GM18868 (cell line): ENCODE measurements at regions not wholly inside any gene's neighbourhood (a gene's known extent, or its start where the extent isn't known, plus 50 kb on each side); places are given as distances from the start of the nearest gene placed in this dataset.

Experiments used
- ATAC-seq: cut with Tn5 transposase; IDR thresholded peaks from one replicate; pipeline ENCODE4 v1.9.1; 2021; ENCODE audit warnings: mild to moderate bottlenecking, moderate library complexity; ENCODE audit not compliant: unreplicated experiment

DNA sequence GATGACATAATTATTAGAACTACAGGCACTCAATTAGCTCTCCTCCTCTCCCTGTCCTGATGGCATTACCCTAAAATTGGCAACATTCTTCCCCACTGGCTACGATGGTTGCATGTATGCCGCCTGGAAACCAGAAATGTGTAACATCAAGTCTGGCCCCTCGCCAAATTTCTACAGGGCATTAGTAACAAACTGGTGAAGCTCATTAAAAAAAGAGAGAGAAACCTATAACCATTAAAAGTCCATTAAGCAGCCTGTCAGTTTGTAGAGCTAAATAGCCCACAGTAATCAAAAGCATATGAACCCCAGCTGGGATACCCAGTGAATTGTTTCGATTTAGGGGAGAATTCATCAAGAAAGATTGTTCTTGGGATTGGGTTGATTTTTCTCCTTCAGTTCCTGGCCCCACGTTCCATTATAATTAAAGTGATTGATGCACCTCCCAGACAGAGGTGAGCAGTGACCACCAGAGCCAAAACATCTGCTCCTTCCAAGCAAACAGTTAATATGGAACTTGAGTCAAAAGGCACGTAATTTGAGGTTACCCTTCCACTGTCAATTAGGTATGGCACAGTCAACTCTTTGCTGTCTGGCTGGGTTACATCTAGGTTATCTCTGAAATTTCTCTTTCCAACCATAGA, 208.6 kb downstream of the C1D start:
- no peak for ATAC-seq

DNA sequence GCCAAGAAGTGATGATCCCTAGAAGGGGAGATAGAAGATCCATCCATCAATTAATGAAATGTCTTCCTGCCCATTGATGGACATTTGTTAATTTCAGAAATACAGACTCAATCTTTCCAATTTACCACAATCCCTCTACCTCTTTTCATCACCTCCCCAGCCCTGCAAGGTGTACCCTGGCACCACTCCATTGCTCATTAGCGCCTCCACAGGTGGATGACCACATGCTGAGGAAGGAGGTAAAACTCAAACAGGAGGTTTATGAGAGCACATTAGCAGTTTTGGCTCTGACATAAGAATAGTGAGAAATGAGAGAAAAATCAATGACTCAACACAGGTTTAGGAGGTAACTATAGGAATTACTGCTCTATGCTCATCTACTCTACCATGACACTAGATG, 208.0 kb downstream of the C1D start:
- no peak for ATAC-seq

DNA sequence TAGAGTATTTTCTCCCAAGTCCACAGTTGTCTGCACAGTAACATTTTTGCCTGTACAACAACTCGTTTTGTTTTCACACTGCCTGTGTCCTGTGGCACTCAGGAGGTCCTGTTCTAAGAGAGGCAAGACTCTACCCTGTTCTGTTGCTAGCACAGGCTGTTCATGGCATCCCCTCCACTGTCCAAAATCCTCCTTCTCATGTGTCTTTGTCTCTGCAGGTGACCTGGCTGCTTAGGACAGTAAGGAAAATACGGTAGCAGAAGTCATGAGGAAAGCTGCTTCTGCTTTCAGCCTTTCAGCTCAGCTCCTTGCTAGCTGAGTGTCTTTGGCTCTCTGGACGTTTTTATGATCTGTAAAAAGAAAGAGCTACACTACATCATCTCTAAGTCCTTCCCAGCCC, 205.9 kb downstream of the C1D start:
- no peak for ATAC-seq

DNA sequence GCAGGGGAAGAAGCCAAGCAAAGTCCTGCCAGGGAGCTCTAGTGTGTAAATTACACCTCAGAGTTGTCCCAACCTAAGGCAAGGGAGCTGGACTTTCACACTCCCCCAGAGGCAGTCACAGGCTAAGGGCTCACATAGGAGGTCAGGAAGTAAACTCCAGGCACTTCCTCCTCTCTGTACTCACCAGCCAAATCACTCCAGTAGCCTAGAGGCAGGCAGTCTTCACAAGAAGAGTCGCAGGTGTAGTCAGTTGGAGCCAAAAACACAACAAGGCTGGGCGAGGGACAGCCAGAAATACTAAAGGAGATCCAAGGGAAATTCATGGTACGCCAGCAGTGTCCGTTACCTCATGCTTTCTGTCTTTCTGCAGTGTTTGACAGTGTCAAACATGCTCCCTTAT, 205.0 kb downstream of the C1D start:
- ATAC-seq = no peak

DNA sequence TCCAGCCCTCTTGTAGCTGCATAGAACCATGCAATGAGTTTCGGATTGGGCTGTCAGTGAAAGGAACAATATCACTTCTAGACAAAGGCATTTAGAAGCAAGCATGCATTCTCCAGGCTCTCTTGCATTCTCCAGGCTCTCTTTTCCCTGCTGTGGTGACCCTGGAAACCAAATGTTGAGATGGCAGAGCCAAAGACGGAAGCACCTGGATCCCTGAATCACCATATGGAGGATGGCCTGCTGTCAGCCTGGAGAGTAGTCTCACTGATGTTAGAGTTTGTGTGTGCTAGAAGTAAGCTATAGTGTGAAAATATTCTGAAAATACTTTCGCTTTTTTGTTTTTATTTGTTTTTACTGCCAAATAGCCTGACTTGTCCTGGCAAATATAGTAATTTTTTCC, 203.9 kb downstream of the C1D start:
- no peak for ATAC-seq

DNA sequence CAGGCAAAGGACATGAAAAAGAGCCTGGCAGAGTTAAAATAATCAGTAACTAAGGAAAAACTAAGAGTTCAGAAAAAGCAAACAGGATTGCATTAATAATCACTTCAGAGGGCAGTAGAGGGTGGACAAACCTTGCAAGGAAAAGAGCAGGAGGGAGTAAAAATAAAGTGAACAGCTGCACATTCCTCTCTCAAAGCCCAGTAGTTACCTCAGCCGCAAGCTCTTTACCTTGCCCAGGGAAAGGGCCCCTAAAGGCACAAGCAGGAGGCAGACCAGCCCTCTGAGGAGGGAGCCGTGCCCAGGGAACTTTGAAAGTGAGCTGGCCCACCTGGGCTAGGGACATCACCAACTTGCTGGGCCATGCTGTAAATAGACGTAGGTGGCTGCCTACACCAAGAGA, 196.9 kb downstream of the C1D start:
- no peak for ATAC-seq

DNA sequence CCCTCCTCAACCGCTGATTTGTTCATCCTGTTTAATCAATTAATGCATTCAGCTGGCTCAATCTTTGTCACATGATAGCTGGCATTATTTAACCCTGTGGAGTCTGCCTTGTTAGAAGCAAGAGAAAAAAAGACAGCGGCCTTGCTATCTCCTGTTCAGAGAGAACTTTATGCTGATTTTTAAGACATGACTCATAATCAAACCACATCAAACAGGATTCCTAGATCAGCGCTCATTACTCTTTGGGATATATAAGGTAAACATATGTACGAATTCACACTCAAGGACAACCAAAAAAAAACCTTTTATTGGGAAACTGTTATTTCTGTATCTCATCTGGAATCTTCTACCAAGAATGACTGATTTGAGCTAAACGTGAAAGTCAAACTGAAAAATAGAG, 195.1 kb downstream of the C1D start:
- no peak for ATAC-seq

DNA sequence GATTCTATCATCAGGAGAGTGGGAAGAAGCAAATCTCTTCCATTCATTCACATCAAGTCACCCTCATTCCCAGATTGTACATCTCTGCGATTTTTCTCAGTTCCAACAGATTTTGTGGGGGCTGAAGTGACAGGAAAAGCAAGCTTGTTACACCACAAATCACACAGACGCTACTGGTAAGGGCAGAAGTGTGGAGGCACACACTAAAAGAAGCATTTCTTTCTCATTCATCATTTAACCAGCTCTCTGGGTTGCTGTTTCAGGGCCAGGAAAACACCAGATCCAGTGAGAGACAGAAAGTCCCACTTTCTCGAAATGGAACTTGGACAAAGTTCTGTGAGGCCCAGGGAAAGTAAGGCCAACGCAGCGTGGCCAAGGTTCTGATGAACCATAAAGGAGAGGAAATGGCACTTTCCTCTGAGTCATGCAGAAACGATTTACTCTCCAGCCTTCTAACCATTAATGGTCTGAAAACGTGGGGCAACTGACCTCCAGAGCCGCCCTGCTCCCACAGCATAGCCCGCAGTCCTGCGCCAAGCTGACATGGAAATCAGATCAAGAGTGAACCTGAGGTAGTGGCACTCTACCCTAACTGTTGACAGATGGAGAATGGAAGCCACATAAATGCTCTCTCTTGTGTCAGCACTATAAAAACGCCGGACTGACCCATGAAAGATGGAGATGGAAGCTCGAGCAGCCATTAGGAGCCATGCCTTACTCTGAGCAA, 191.0 kb downstream of the C1D start:
- ATAC-seq = no peak

DNA sequence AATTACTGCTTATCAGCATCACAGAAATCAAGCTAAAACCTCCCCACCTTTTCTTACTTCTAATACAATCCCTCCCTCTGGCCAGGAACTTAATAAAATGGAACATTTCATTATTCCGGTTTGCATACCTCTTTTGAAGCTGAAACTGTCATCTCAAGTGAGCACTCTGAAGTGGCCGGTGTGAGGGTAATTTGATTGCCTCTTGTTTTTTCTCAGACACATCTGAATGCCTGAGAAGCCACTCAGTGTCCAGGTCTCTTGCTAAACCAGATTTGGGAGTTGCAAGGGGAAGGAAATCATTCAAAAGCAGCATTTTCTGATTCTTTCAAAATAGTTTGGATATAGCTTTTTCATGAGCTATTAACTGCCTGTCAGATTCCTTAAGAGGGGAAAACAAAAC, 190.3 kb downstream of the C1D start:
- no peak for ATAC-seq

DNA sequence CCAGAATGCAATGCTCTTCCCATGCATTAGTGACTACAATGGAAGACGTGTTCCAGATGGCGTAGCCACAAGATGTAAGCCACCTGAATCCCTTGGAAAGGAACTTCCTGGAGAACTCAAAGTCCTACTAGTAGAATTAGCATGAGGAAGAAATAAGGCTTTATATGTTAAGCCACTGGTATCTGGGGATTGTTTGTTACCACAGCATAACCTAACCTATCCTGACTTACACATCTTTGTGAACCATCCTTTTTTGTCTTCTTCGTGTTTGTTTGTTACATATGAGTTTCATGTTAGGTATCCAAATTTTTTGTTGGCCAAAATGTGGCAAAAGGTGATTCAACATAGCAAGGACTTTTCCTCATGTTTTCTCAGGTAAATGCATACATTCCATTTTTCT, 188.9 kb downstream of the C1D start:
- no peak for ATAC-seq

DNA sequence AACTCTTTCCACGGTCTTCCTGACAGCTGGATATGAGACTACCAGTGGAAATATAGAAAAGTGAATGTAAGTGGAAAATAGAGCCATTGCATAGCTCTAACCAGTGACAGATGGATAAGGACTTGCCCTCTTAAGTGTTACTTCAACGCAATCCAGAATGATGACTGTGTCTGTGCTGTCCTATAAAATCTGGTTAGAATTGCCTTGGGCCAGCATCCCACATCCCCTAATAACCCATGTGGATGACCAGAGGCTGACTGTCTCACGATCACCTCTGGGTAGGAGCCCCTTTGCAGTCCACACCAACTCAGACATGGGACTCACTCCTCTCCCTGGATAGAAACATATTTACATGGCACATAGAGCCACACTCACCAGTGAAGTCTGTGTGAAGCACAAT, 186.6 kb downstream of the C1D start:
- ATAC-seq = no peak

DNA sequence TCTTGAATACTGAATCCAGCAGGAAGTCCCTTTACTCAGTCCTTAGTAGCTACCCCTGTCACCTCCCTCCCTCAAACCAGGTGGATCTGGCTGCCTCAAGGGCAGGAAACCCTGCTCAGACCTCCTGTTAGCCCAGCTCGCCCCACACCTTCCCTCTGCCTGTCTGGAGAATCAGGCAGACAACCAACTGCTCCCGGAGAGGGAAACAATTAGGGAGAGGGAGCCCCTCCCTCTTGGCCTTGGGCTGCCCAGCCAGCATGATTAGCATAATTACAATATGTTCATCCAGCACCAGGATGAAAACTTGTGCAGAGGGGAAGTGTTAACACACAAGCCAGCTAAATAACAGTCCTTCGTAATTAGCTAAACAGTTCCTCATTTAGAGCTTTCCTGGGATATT, 185.5 kb downstream of the C1D start:
- no peak for ATAC-seq

DNA sequence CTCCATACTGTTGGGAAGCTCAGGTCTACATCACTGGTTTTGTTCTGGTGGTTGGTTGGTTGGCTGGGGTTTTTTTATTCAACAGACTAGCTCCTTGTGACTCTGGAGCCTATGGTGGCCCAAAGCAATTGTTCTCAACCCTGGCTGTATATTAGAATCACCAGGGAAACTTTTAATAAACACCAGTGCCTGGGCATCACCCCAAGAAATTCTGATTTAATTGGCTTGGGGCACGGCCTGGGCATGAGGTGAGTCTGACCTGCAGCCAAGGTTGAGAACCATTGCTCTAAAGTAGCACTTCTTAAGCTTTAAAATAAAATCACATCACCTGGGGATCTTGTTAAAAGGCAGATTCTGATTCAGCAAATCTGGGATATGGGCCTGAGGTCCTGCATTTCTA, 184.1 kb downstream of the C1D start:
- no peak for ATAC-seq

DNA sequence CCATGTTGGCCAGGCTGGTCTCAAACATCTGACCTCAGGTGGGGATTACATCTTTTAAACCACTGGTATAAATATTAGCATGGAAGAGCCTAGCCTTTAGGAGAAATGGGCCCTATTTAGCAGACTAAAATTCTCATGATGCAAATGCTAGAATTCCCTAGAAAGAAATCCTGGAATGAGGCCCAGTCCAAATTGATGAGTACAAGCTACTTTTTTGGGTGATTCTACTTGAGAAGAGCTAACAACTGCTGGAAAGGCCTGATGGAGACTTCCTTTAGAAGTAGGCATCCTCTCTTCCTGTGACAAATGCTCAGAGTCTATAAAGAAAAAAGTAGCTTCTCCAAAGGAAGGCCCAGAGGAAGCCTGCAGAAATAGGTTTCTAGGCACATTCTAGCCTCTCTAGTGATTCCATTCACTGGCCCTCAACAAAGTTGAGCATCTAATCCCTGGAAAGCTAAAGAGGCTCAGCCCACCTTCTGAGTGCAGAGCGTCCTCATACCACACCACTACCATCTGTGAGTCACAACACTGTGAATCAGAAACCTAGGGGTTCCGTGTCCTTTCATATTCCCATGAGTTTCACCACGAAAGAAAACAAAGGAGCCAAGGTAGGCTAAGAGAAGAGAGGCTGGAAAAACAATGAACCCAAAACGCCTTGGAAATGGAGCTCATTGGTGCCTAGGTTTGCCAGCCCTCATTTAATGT, 183.1 kb downstream of the C1D start:
- ATAC-seq = no peak

DNA sequence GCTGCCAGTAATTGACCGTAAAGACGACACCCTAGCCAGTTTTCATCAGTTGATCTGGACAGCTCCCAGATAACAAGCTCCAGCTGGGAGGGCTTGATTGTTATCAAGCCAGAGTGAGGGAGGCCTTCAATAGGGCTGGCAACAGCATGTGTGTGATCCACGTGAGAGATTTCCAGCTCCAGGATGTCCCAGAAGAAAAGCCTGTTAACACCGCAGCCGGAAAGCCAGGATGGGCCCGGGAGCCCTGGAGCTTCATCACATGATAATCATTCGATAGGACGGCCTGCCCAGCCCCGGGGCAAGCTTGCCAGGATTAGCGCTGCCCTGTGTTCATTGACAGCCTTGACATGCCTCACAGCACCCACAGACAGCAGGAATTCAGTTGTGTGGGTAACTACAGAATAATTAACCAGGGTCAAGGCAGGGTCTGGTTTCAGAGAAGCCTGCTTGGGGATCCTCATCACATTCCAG, 182.5 kb downstream of the C1D start:
- ATAC-seq = no peak

DNA sequence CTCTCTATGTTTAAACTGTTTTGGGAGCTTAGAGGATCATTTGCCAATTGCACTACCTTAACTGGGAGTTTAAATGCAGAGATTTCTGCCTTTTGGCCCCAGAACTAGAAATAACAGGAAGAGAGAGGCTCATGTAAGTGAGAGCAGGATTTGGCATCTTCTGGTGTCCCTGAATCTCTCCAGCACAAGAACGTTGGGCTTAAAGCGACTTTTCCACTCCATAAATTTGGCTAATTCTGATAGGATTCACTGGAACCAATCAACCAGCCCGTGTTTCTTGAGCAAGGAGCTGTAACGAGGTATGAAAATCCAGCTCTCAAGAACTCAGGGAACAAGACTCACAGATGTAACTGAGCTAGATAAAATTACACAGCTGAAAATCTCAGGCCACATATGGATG, 181.0 kb downstream of the C1D start:
- no peak for ATAC-seq

DNA sequence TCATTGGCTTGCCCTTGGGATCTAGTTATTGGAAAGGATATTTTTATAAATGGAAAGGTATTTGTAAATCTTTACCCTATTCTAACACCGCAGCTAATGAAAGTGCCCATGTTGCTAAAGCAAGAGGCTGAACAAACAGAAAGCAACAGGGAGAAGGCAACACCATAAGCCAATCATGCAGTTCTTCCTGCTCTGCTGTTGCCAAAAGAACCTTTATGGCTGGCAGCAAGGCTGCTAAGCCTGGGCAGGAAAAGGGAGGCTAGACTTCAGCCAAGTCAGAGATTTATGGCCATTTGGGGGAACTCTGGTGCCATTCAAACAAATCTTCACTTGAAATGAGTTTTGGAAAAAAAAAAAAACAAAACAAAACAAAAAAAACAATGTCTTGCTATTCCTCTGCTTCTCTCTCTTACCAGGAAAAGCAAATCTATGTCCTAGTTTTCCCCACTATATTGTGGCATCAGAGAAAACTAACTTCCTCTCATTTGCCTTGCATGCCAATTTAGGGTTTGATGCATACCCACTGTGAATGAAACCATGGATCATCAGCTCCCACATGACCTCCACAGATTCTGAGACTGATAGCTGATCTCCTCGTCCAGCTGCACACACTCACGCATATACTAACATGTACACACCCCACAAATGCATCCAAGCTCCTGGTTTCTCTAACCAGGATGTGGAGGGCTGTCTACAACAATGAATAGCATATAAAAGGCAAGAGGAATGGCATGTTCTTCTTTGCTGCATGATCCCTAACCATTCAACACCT, 179.3 kb downstream of the C1D start:
- ATAC-seq = no peak

DNA sequence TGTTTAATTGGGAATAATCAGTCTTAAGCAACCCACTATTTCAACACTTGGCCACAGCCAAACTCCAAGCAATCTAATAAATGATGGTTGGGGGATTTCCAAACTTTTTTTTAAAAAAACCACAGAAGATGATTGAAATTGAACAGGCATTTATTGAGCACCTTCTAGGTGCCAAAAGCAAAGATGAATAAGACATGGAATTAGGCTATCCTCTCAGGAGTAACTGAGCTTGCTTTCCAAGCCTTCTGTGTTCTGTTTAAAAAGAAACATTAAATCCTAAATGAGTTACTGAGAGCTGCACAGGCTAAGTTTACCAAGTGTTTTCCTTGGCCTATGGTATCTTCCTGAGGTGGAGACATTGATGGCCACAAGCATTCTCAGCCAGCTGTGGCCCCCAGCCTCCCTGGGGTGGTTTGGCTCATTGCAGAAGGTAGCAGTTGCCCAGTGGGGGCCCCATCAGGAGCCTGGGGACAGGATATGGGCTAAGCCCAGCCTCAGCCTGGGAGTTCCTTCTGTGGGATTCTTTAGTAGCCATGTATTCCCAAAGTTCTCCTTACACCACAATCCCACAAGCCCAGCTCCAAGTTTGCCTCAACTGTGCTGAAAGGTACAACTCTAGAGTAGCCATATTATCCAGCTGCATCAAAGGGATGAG, 174.3 kb downstream of the C1D start:
- ATAC-seq = no peak

DNA sequence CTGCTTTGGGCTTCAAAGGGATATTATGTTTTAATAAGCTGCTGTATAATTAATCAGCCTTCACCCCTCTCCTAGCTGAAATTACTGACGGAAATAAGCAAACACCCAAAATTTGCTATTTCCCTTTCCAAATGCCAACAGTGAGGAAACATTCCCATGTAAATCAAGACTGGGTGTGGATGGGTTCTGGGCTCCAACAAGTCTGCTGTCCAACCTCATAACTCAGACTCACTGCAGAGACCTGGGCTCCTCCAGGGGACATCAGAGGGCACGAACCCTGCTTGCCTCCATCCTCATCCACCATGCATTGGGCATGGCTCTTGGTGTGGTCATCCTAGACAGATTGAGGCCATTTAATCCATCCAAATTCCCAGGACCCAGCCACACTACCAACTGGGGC, 173.7 kb downstream of the C1D start:
- no peak for ATAC-seq

DNA sequence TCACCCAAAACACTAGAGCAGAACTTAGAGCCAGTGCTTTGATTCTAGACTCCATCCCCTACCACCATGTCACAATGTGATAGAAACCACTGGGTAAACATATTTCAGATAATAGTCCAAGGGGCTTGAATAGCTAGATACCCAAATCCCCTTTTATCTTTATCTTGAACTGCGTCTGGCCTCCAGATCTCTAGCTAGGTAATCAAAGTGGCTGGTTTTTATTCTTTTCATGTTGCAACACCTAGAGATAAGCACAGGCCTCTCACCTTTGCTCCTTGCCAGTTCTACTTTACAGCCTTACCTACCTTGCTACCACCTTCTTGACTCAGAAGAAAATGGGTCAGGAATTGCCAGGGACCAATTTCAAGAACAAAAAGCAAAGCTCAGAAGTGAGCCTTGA, 171.2 kb downstream of the C1D start:
- no peak for ATAC-seq

DNA sequence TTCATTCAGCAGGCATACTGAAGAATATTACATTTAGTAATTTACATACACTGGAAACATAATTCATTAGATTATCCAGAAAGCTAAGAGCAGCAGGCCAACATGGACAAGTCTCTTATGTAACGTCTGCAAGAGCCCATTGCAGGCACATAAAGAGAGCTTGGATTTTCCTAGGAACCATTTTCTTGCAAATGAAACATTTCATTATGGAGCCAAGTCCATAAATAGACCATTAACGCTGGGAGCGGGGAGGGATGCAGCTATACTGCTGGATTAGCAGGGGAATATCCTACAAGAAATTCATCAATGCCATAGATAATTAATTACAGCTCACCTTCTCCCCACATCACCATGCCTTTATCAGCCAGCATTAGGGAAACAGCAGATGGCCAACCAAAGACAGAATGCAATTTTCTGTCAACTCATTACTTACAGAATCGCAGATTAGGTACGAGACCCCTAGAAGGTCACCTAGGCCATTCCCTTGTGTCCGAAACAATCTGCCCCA, 170.4 kb downstream of the C1D start:
- no peak for ATAC-seq
